ENCODE measurements at regions not wholly inside any gene's neighbourhood (a gene's known extent, or its start where the extent isn't known, plus 50 kb on each side); places are given as distances from the start of the nearest gene placed in this dataset.

DNA sequence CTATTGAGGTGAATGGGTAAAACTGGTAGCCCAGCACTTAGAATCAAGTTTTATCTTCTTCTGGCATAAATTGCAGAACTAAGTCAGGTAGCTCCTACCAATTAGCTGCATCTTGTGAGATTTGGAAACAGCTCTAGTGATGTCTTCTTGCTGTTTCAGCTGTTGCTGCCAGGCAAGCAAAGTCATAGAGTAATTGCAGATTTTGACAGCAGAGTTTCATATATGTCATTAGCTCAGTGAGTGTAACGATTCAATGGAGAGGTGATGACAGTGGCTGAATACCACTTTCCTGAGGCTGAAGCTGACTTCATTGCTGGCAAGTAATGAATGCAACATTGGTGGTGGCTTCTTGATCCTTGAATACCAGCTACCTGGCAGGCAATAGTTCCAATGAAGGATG is 1109.7 kb upstream of the CDH18 start:
- TF ChIP-seq, protein P1, sequence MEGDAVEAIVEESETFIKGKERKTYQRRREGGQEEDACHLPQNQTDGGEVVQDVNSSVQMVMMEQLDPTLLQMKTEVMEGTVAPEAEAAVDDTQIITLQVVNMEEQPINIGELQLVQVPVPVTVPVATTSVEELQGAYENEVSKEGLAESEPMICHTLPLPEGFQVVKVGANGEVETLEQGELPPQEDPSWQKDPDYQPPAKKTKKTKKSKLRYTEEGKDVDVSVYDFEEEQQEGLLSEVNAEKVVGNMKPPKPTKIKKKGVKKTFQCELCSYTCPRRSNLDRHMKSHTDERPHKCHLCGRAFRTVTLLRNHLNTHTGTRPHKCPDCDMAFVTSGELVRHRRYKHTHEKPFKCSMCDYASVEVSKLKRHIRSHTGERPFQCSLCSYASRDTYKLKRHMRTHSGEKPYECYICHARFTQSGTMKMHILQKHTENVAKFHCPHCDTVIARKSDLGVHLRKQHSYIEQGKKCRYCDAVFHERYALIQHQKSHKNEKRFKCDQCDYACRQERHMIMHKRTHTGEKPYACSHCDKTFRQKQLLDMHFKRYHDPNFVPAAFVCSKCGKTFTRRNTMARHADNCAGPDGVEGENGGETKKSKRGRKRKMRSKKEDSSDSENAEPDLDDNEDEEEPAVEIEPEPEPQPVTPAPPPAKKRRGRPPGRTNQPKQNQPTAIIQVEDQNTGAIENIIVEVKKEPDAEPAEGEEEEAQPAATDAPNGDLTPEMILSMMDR (IDR thresholded peaks at IDR 0.05) = no peak
- TF ChIP-seq POLR2AphosphoS5 (IDR thresholded peaks at IDR 0.05) = no peak
- TF ChIP-seq EP300 (IDR thresholded peaks at IDR 0.05) = no peak
- TF ChIP-seq POLR2A (IDR thresholded peaks at IDR 0.05) = no peak
